Esophagus squamous epithelium (tissue), 5 donors: ENCODE measurements at regions not wholly inside any gene's neighbourhood (a gene's known extent, or its start where the extent isn't known, plus 50 kb on each side); places are given as distances from the start of the nearest gene placed in this dataset.

Source experiments
- DNase-seq: peaks from one replicate; lab custom pipeline; 2025; lab: John Stamatoyannopoulos, UW
- H3K27ac ChIP-seq, 4 donors: fragments of 200-600 bp; sonication (generic); one replicate each; pipeline ENCODE4 v1.5.1; 2016 to 2019; ENCODE audit warnings: mild to moderate bottlenecking in 1 of 4
- H3K27me3 ChIP-seq, 4 donors: fragments of 200-600 bp; sonication (generic); 1 replicate in 3 of 4; 2 replicates in 1 of 4; pipeline versions ENCODE4 v1.5.1 to v1.6.0; 2017 to 2021; ENCODE audit warnings: antibody characterized with exemption in 1 of 4
- H3K36me3 ChIP-seq, 3 donors: fragments of 200-600 bp; sonication (generic); one replicate each; pipeline ENCODE4 v1.5.1; 2016 to 2019
- H3K4me1 ChIP-seq, 3 donors: fragments of 200-600 bp; sonication (generic); one replicate each; pipeline ENCODE4 v1.5.1; 2017 to 2019
- H3K4me3 ChIP-seq, 4 donors: fragments of 200-600 bp; sonication (generic); 1 replicate in 3 of 4; 2 replicates in 1 of 4; pipeline ENCODE4 v1.5.1; 2016 to 2019; ENCODE audit warnings: mild to moderate bottlenecking in 2 of 4, moderate library complexity in 1 of 4
- H3K9me3 ChIP-seq, 3 donors: fragments of 200-600 bp; sonication (generic); one replicate each; pipeline ENCODE4 v1.5.1; 2016 to 2019
- CTCF ChIP-seq, 6 experiments: fragments of 450-650 bp in 4 of 6; fragments of 200-600 bp in 2 of 6; sonication (generic) in 2 of 6; IDR thresholded peaks; one replicate each; pipeline ENCODE4 v1.5.1; 2016 to 2019; ENCODE audit warnings: antibody characterized with exemption in 6 of 6, mild to moderate bottlenecking in 4 of 6, moderate library complexity in 4 of 6
- POLR2A ChIP-seq, 4 donors: fragments of 450-650 bp; IDR thresholded peaks; one replicate each; pipeline ENCODE4 v1.6.1; 2017; ENCODE audit warnings: antibody characterized with exemption in 4 of 4, mild to moderate bottlenecking in 4 of 4, moderate library complexity in 3 of 4
- WGBS, 2 donors: methylation state at CpG; one replicate each; pipeline ENCODE4 v1.1.5; 2018; 5-methylcytosine and 5-hydroxymethylcytosine counted together
- intact Hi-C: fragments of 100-400 bp; cut with DNase I; formaldehyde crosslinking; loops from one replicate; pipeline ENCODE4 v1.15.0; 2022
- donor health status: DM: yes; HTN: yes; CAD: no.

GRCh38 chr18:8972116-8972515 is 130.4 kb upstream of the NDUFV2 start:
- WGBS, 2 donors: 71 to 78% methylated on average over 7 of the region's 7 CpGs
- no peaks in the 10 kb centered on the region for H3K9me3 ChIP-seq
- no peaks in the 10 kb centered on the region for H3K27me3 ChIP-seq
- intact Hi-C loops: no loop called here
- TF ChIP-seq CTCF (IDR thresholded peaks at IDR 0.05) (no peak), POLR2A (IDR thresholded peaks at IDR 0.05) (no peak)
- no peaks in the 10 kb centered on the region for H3K36me3 ChIP-seq
- H3K27ac ChIP-seq: no peak overlapping the region
- no peak for DNase-seq
- H3K4me1 ChIP-seq: no peaks in the 10 kb centered on the region
- H3K4me3 ChIP-seq: no peak overlapping the region

- 90 to 93% methylated on average over 4 of the region's 4 CpGs for WGBS, 2 donors
- TF ChIP-seq CTCF (IDR thresholded peaks at IDR 0.05) (no peak), POLR2A (IDR thresholded peaks at IDR 0.05) (no peak)
- no peak overlapping the region for H3K4me3 ChIP-seq
- H3K9me3 ChIP-seq: no peaks in the 10 kb centered on the region
- H3K4me1 ChIP-seq: no peaks in the 10 kb centered on the region
- no peak overlapping the region for H3K27ac ChIP-seq
- intact Hi-C loops: no loop called here
- no peaks in the 10 kb centered on the region for H3K36me3 ChIP-seq
- no peak for DNase-seq
- H3K27me3 ChIP-seq: no peaks in the 10 kb centered on the region
These were observed 128.2 kb upstream of the NDUFV2 start for GRCh38 chr18:8974279-8974678.

- no peaks in the 10 kb centered on the region for H3K36me3 ChIP-seq
- no peaks in the 10 kb centered on the region for H3K4me1 ChIP-seq
- TF ChIP-seq POLR2A (IDR thresholded peaks at IDR 0.05) (no peak), CTCF (IDR thresholded peaks at IDR 0.05) (no peak)
- no peaks in the 10 kb centered on the region for H3K9me3 ChIP-seq
- no peak overlapping the region for H3K27ac ChIP-seq
- H3K27me3 ChIP-seq: no peaks in the 10 kb centered on the region
- 68 to 74% methylated on average over 2 of the region's 2 CpGs for WGBS, 2 donors
- DNase-seq: no peak
- intact Hi-C loops: no loop called here
- no peak overlapping the region for H3K4me3 ChIP-seq
These were observed 127.8 kb upstream of the NDUFV2 start for GRCh38 chr18:8974696-8975095.

GRCh38 chr18:8975624-8976023 is 126.9 kb upstream of the NDUFV2 start:
- TF ChIP-seq POLR2A (IDR thresholded peaks at IDR 0.05): no peak
- no peak for TF ChIP-seq CTCF (IDR thresholded peaks at IDR 0.05)
- Histone ChIP-seq H3K27me3 (no peaks in the 10 kb centered on the region), H3K4me1 (no peaks in the 10 kb centered on the region), H3K27ac (no peak overlapping the region), H3K36me3 (no peaks in the 10 kb centered on the region), H3K9me3 (no peaks in the 10 kb centered on the region), H3K4me3 (no peak overlapping the region)
- DNase-seq: no peak
- WGBS, 2 donors: 43 to 77% methylated on average over 1 to 7 of the region's 7 CpGs
- intact Hi-C loops: no loop called here

GRCh38 chr18:8976606-8977005 is 125.9 kb upstream of the NDUFV2 start:
- H3K4me3 ChIP-seq: no peak overlapping the region
- TF ChIP-seq POLR2A (IDR thresholded peaks at IDR 0.05): no peak
- no peak for TF ChIP-seq CTCF (IDR thresholded peaks at IDR 0.05)
- H3K4me1 ChIP-seq: no peaks in the 10 kb centered on the region
- intact Hi-C loops: no loop called here
- 97 to 100% methylated on average over 3 of the region's 3 CpGs for WGBS, 2 donors
- no peak for DNase-seq
- no peaks in the 10 kb centered on the region for H3K27me3 ChIP-seq
- H3K9me3 ChIP-seq: no peaks in the 10 kb centered on the region
- H3K27ac ChIP-seq: no peak overlapping the region
- H3K36me3 ChIP-seq: no peaks in the 10 kb centered on the region
